Kidney glomerular epithelial cell (primary cell): ENCODE measurements at regions not wholly inside any gene's neighbourhood (a gene's known extent, or its start where the extent isn't known, plus 50 kb on each side); places are given as distances from the start of the nearest gene placed in this dataset.
A peak's percentile ranks its signal among the peaks of the same experiment; 100 is the strongest.
"Not testable (repeated sequence)": the region's sequence is repeated elsewhere in the genome, so short reads cannot be mapped to it uniquely, and the experiment has no call there.

ENCODE experiments used
- DNase-seq: peaks from one replicate; lab custom pipeline; 2025; lab: John Stamatoyannopoulos, UW

DNA sequence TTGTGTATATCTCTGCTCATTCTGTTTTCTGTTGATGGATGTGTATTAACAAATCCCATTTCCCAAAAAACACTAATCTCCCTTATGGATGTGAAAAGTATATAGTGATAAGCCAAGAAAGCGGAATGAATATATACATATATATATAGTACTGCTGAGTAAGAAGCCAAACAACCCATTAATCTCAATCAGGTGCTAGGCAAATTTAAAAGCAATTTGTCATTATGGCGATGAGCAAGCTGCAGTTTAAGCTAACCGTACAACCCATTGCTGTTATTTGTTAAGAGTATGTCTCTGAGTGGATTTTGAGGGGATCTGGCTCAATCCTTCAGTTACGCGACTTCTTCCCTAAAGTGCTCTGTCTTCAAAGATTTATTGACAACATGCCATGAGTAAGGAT, 640.4 kb upstream of the ARRDC3 start:
- no peak for DNase-seq

- DNase-seq: no peak
Observed at GRCh38 chr5:92023141-92023471, 640.0 kb upstream of the ARRDC3 start.

- DNase-seq: no peak
Observed at GRCh38 chr5:92022415-92023140, 639.5 kb upstream of the ARRDC3 start.

GRCh38 chr5:92019376-92019990, 636.4 kb upstream of the ARRDC3 start:
- DNase-seq: peak; percentile 39

- DNase-seq: peak; percentile 53
Observed at GRCh38 chr5:92017776-92018175, 634.7 kb upstream of the ARRDC3 start.

DNA sequence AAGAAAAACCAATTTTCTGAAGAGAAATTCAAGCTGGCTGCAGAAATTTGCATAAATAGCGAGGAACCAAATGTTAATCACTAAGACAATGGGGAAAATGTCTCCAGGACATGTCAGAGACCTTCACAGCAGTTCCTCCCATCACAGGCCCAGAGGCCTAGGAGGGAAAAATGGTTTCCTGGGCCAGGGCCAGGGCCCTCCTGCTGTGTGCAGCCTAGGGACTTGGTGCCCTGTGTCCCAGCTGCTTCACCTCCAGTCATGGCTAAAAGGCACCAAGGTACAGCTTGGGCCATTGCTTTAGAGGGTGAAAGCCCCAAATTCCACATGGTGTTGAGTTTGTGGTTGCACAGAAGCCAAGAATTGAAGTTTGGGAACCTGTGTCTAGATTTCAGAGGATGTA, 628.7 kb upstream of the ARRDC3 start:
- not testable (repeated sequence) for DNase-seq

GRCh38 chr5:92003806-92004205, 620.7 kb upstream of the ARRDC3 start:
- DNase-seq: no peak

GRCh38 chr5:92002721-92003274, 619.7 kb upstream of the ARRDC3 start:
- no peak for DNase-seq

DNA sequence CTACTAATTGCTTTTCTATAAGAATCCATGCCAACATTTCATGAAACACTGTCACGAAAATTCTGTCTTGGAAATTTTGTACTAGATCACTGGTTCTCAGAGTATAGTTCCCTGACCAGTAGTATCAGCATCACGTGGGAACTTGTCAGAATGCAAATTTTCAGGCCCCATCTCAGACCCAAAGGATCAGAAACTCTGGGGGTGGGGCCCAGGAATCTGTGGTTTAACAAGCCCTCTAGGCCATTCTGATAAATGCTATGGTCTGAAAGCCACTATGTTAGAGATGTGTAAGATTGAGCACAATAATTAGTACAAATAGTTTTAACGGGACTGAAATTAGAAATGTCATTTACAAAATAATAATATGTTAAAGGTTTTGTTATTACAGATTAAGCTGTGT, 615.7 kb upstream of the ARRDC3 start:
- DNase-seq: no peak

- DNase-seq: no peak
Observed at GRCh38 chr5:91983869-91984268, 600.8 kb upstream of the ARRDC3 start.

GRCh38 chr5:91978221-91978882, 595.2 kb upstream of the ARRDC3 start:
- no peak for DNase-seq

DNA sequence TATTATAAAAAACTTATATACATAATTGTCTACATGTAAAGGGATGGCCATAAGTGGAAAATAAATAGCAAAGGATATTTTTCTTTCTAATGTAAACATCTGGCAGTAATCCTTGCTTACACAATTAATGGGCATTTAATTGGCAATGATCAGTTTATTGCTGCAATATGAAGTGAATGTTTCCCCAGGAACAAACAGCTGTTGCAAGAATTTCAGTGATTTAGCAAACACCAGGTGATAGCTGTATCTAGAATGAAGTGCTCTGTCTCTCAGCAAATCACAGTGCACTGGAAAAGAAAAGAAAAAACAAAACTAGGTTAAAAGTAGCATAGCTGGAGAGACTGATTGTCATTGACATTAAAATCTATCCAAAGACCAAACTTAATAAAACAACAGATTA, 594.5 kb upstream of the ARRDC3 start:
- DNase-seq: no peak

DNA sequence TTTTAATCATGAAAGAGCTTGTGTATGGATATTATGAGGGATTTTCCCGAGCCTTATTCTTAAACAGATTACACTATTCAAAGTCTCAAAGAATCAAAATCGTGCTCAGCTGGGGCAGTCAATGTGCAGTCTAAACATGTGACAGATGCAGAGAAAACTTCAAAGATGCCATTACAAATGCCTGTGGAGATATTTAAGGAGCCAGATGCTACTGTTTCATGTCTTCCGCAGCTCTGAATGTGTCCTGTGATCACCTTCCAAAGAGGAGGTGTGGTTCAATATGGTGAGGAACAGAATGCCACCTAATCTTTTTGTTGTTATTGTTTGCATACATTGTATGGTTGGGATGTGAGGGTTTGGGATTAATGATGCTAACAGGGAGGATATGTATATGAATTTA, 593.3 kb upstream of the ARRDC3 start:
- DNase-seq: no peak

DNA sequence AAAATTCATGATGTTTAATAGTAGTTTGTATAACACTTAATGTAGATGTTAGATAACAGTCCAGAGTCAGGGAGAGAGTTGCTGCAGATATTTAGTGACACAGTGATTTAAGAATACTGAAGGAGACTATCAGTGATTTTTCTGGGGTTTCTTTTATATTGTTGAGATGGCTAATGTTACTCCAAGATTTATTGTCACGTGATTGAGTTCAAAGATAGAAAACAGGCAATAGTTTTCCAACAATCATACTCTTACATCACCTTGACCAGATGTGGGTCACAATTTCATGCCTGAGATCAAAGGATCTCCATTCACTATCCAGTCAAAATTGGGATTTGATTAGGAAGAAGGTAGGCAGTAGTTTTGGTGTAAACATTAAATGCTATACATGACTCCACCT, 580.0 kb upstream of the ARRDC3 start:
- no peak for DNase-seq

DNA sequence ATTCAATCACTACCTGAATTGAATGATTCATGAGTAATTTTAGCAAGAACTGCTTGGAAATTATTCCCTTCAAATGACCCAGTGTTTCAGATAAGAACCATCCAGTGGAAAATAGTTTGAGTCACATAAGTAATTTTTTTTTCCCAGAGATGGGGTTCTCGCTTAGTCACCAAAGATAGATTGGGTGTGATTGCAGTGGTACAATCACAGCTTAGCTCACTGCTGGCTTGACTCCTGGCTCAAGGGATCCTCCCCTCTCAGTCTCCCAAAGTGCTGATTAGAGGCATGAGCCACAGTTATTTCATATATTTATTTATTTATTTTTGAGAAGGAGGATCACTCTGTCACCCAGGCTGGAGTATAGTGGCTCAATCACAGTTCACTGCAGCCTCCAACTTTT, 574.5 kb upstream of the ARRDC3 start:
- peak; percentile 15 for DNase-seq

DNA sequence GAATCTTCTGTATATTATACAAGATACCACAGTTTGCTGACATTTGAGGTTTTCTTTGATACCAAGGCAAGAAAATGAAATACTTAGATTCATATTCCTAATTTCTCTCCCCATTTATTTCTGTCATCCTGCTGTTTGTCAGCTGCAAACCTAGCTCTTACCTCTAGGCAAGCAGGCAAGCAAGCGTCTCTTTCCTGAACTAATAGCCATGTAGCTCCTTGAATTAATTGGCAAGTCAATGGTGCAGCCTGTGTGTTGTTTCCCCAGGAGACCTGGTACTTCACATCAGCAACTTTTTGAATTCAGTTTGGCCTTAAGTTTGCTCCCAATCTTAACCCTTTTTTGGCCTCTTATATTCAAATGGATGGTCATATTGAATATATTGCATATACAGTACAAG, 573.6 kb upstream of the ARRDC3 start:
- DNase-seq: no peak

- DNase-seq: no peak
Observed at GRCh38 chr5:91955610-91956009, 572.5 kb upstream of the ARRDC3 start.

GRCh38 chr5:91954136-91954535, 571.0 kb upstream of the ARRDC3 start:
- DNase-seq: no peak

GRCh38 chr5:91950328-91950727, 567.2 kb upstream of the ARRDC3 start:
- DNase-seq: no peak

GRCh38 chr5:91946870-91947269, 563.8 kb upstream of the ARRDC3 start:
- no peak for DNase-seq

GRCh38 chr5:91941588-91941987, 558.5 kb upstream of the ARRDC3 start:
- no peak for DNase-seq

DNA sequence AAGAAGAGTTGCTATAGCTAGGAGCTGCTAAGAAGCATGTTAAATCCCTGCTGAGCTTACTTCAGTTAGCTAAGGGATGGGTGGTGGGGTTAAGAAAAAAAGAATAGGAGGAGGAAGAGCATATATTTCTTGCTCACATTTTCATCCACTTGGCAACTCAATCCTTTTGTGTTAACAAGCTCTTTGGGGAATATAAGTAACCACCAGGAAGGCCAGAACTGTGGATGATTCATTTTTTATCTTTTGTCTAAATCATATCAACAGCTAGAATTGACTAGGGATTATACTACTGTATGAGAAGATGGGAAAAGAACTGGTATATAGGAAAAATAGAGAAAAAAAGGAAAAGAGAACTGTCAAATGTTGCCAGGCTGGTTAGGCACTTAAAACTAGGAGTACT, 555.3 kb upstream of the ARRDC3 start:
- DNase-seq: no peak

DNA sequence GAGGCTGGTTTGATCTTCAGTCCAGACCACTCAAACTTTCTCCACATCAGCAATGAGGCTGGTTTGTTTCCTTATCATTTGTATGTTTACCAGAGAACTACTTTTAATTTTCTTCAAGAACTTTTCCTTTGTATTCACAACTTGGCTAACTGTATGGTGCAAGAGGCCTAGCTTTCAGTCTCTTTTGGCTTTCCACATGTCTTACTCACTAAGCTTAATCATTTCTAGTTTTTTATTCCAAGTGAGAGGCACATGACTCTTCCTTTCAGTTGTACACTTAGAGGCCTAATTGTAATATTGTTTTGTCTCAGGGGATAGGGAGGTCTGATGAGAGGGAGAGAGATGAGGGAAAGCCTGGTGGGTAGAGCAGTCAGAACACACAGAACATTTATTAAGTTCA, 554.0 kb upstream of the ARRDC3 start:
- no peak for DNase-seq

- DNase-seq: no peak
Observed at GRCh38 chr5:91929522-91929817, 546.4 kb upstream of the ARRDC3 start.
